Fibroblast of lung (primary cell): ENCODE measurements at regions not wholly inside any gene's neighbourhood (a gene's known extent, or its start where the extent isn't known, plus 50 kb on each side); places are given as distances from the start of the nearest gene placed in this dataset.

Experiments
- CTCF ChIP-seq, 2 donors: IDR thresholded peaks in 1 of 2; conservative IDR thresholded peaks in 1 of 2; 1 replicate in 1 of 2; 2 replicates in 1 of 2; pipeline ENCODE4 v1.5.1; 2011 to 2012; ENCODE audit warnings: low read length in 2 of 2, control low read depth in 1 of 2, inconsistent platforms in 1 of 2, low read depth in 1 of 2, mild to moderate bottlenecking in 1 of 2
- EZH2 ChIP-seq: IDR thresholded peaks from 2 replicates; pipeline ENCODE4 v1.5.1; 2012; ENCODE audit warnings: low read length, control low read depth, mild to moderate bottlenecking; ENCODE audit errors: missing control alignments

- TF ChIP-seq CTCF (conservative IDR thresholded peaks at IDR 0.05 in 1 of 2, IDR thresholded peaks at IDR 0.05 in 1 of 2; ENCODE audit: low read depth in 1 of 2, low read length in 2 of 2) (no peak), EZH2 (no peak)
Measured at GRCh38 chr3:70516076-70516475, 203.6 kb upstream of the MDFIC2 start.
